ENCODE measurements at regions not wholly inside any gene's neighbourhood (a gene's known extent, or its start where the extent isn't known, plus 50 kb on each side); places are given as distances from the start of the nearest gene placed in this dataset.
"Not testable (repeated sequence)": the region's sequence is repeated elsewhere in the genome, so short reads cannot be mapped to it uniquely, and the experiment has no call there.

- H3K4me3 Mint-ChIP-seq = peak overlapping the region; percentile 91
- peaks cover 0 to under 1% of the 10 kb centered on the region in 2 donors for H3K9me3 Mint-ChIP-seq
- no peak overlapping the region for H3K27ac Mint-ChIP-seq
- no peaks in the 10 kb centered on the region for H3K36me3 Mint-ChIP-seq
- peak; percentile 51 for DNase-seq
- H3K4me1 Mint-ChIP-seq = peaks cover 6 to 22% of the 10 kb centered on the region in 2 donors
- ATAC-seq (replicated peaks) = peak; percentile 68 to 72
- H3K27me3 Mint-ChIP-seq = peaks cover 0 to 19% of the 10 kb centered on the region in 2 donors
These were observed 75.9 kb upstream of the VGLL4 start for GRCh38 chr3:11719406-11720303.

GRCh38 chr3:11718637-11719405, 75.1 kb upstream of the VGLL4 start:
- DNase-seq (peak; percentile 11), ATAC-seq (replicated peaks) (peak; percentile 37 to 43)
- H3K9me3 Mint-ChIP-seq = no peaks in the 10 kb centered on the region
- no peaks in the 10 kb centered on the region for H3K36me3 Mint-ChIP-seq
- peak overlapping the region; percentile 84 for H3K27ac Mint-ChIP-seq
- H3K27me3 Mint-ChIP-seq = peaks cover 0 to 16% of the 10 kb centered on the region in 2 donors
- peaks cover 6 to 19% of the 10 kb centered on the region in 2 donors for H3K4me1 Mint-ChIP-seq
- peak overlapping the region; percentile 87 to 91 for H3K4me3 Mint-ChIP-seq

- Mint-ChIP-seq H3K27ac (peak overlapping the region; percentile 84), H3K4me3 (peak overlapping the region; percentile 87 to 91), H3K27me3 (peaks cover 0 to 16% of the 10 kb centered on the region in 2 donors), H3K4me1 (peaks cover 6 to 19% of the 10 kb centered on the region in 2 donors), H3K36me3 (no peaks in the 10 kb centered on the region), H3K9me3 (no peaks in the 10 kb centered on the region)
- no peak for DNase-seq
- peak; percentile 5 to 35 for ATAC-seq (replicated peaks)
These were observed 74.3 kb upstream of the VGLL4 start for GRCh38 chr3:11717768-11718636.

- Mint-ChIP-seq H3K36me3 (no peaks in the 10 kb centered on the region), H3K4me3 (no peak overlapping the region), H3K4me1 (peaks cover 6 to 19% of the 10 kb centered on the region in 2 donors), H3K27ac (no peak overlapping the region), H3K9me3 (no peaks in the 10 kb centered on the region), H3K27me3 (peaks cover 0 to 16% of the 10 kb centered on the region in 2 donors)
- ATAC-seq (replicated peaks) (no peak), DNase-seq (no peak)
These were observed 73.6 kb upstream of the VGLL4 start for GRCh38 chr3:11717301-11717700.

GRCh38 chr3:11716573-11717290, 73.0 kb upstream of the VGLL4 start:
- DNase-seq = no peak
- no peak for ATAC-seq (replicated peaks)
- no peaks in the 10 kb centered on the region for H3K9me3 Mint-ChIP-seq
- peaks cover 0 to 3% of the 10 kb centered on the region in 2 donors for H3K36me3 Mint-ChIP-seq
- peaks cover 0 to 13% of the 10 kb centered on the region in 2 donors for H3K27me3 Mint-ChIP-seq
- peaks cover 6 to 19% of the 10 kb centered on the region in 2 donors for H3K4me1 Mint-ChIP-seq
- H3K4me3 Mint-ChIP-seq = no peak overlapping the region
- no peak overlapping the region for H3K27ac Mint-ChIP-seq

GRCh38 chr3:11713171-11713570, 69.5 kb upstream of the VGLL4 start:
- no peaks in the 10 kb centered on the region for H3K27me3 Mint-ChIP-seq
- peaks cover 6 to 14% of the 10 kb centered on the region in 2 donors for H3K36me3 Mint-ChIP-seq
- peaks cover 0 to 6% of the 10 kb centered on the region in 2 donors for H3K9me3 Mint-ChIP-seq
- ATAC-seq (replicated peaks) (no peak), DNase-seq (no peak)
- H3K27ac Mint-ChIP-seq = no peak overlapping the region
- no peak overlapping the region for H3K4me3 Mint-ChIP-seq
- H3K4me1 Mint-ChIP-seq = peaks cover under 1 to 4% of the 10 kb centered on the region in 2 donors

GRCh38 chr3:11712646-11713045, 68.9 kb upstream of the VGLL4 start:
- no peak for ATAC-seq (replicated peaks)
- Mint-ChIP-seq H3K27me3 (no peaks in the 10 kb centered on the region), H3K9me3 (peaks cover 0 to 6% of the 10 kb centered on the region in 2 donors), H3K27ac (no peak overlapping the region), H3K4me3 (no peak overlapping the region), H3K36me3 (peaks cover 6 to 14% of the 10 kb centered on the region in 2 donors), H3K4me1 (no peaks in the 10 kb centered on the region)
- no peak for DNase-seq

- no peaks in the 10 kb centered on the region for H3K4me1 Mint-ChIP-seq
- H3K27me3 Mint-ChIP-seq = no peaks in the 10 kb centered on the region
- H3K9me3 Mint-ChIP-seq = peaks cover 0 to 6% of the 10 kb centered on the region in 2 donors
- no peak overlapping the region for H3K4me3 Mint-ChIP-seq
- ATAC-seq (replicated peaks) (no peak), DNase-seq (no peak)
- no peak overlapping the region for H3K27ac Mint-ChIP-seq
- peaks cover 6 to 18% of the 10 kb centered on the region in 2 donors for H3K36me3 Mint-ChIP-seq
These were observed 68.2 kb upstream of the VGLL4 start for GRCh38 chr3:11711876-11712275.

- H3K36me3 Mint-ChIP-seq = peaks cover 6 to 21% of the 10 kb centered on the region in 2 donors
- H3K4me1 Mint-ChIP-seq = peaks cover 0 to 2% of the 10 kb centered on the region in 2 donors
These were observed 66.1 kb upstream of the VGLL4 start for GRCh38 chr3:11709782-11710181.

GRCh38 chr3:11707084-11707483, 63.4 kb upstream of the VGLL4 start:
- ATAC-seq (replicated peaks); H3K4me3 Mint-ChIP-seq; DNase-seq; H3K27ac Mint-ChIP-seq; H3K9me3 Mint-ChIP-seq; H3K4me1 Mint-ChIP-seq; H3K27me3 Mint-ChIP-seq: not testable (repeated sequence)
- peaks cover 6 to 23% of the 10 kb centered on the region in 2 donors for H3K36me3 Mint-ChIP-seq

More at GRCh38 chr3:11709782-11710181, 66.1 kb upstream of the VGLL4 start:
- Mint-ChIP-seq H3K27me3 (peaks cover 0 to 5% of the 10 kb centered on the region in 2 donors), H3K27ac (no peak overlapping the region), H3K4me3 (no peak overlapping the region), H3K9me3 (peaks cover 3 to 6% of the 10 kb centered on the region in 2 donors)
- ATAC-seq (replicated peaks) (no peak), DNase-seq (no peak)

GRCh38 chr3:11706604-11707003, 62.9 kb upstream of the VGLL4 start:
- ATAC-seq (replicated peaks) (no peak), DNase-seq (no peak)
- peaks cover 0 to 2% of the 10 kb centered on the region in 2 donors for H3K4me1 Mint-ChIP-seq
- peaks cover 9 to 20% of the 10 kb centered on the region in 2 donors for H3K36me3 Mint-ChIP-seq
- H3K4me3 Mint-ChIP-seq = no peak overlapping the region
- H3K27me3 Mint-ChIP-seq = peaks cover 0 to 6% of the 10 kb centered on the region in 2 donors
- no peak overlapping the region for H3K27ac Mint-ChIP-seq
- H3K9me3 Mint-ChIP-seq = peaks cover 4 to 6% of the 10 kb centered on the region in 2 donors

- no peak for ATAC-seq (replicated peaks)
- Mint-ChIP-seq H3K4me1 (peaks cover 0 to 2% of the 10 kb centered on the region in 2 donors), H3K27me3 (peaks cover 0 to 6% of the 10 kb centered on the region in 2 donors), H3K36me3 (peaks cover 9 to 18% of the 10 kb centered on the region in 2 donors), H3K27ac (peak overlapping the region; percentile 62), H3K9me3 (peaks cover 4 to 6% of the 10 kb centered on the region in 2 donors), H3K4me3 (peak overlapping the region; percentile 47 to 70)
- no peak for DNase-seq
These were observed 61.3 kb upstream of the VGLL4 start for GRCh38 chr3:11705049-11705448.

GRCh38 chr3:11703146-11703545, 59.4 kb upstream of the VGLL4 start:
- Mint-ChIP-seq H3K4me3 (no peak overlapping the region), H3K4me1 (peaks cover 0 to 2% of the 10 kb centered on the region in 2 donors), H3K27me3 (peaks cover 0 to 6% of the 10 kb centered on the region in 2 donors), H3K36me3 (peaks cover 3 to 12% of the 10 kb centered on the region in 2 donors), H3K27ac (no peak overlapping the region), H3K9me3 (peaks cover 0 to 4% of the 10 kb centered on the region in 2 donors)
- ATAC-seq (replicated peaks) (no peak), DNase-seq (no peak)
